ENCODE measurements at regions not wholly inside any gene's neighbourhood (a gene's known extent, or its start where the extent isn't known, plus 50 kb on each side); places are given as distances from the start of the nearest gene placed in this dataset.

- H3K9me3 Mint-ChIP-seq, result peaks cover 14% of the 10 kb centered on the region
- H3K27ac Mint-ChIP-seq (ENCODE audit: unreplicated experiment), result no peak overlapping the region
- DNase-seq (ENCODE audit: low read depth, low spot score), result no peak
- TF ChIP-seq CTCF (conservative IDR thresholded peaks at IDR 0.05), result no peak
- peaks cover 6% of the 10 kb centered on the region for H3K36me3 Mint-ChIP-seq (ENCODE audit: low read depth)
- H3K27me3 Mint-ChIP-seq (ENCODE audit: low read depth), result no peaks in the 10 kb centered on the region
- no peaks in the 10 kb centered on the region for H3K4me1 Mint-ChIP-seq
- H3K4me3 Mint-ChIP-seq, result no peak overlapping the region
Observed at GRCh38 chr3:20916951-20917606, 731.1 kb upstream of the SGO1 start.

GRCh38 chr3:20914310-20914709, 728.3 kb upstream of the SGO1 start:
- peaks cover 3% of the 10 kb centered on the region for H3K36me3 Mint-ChIP-seq (ENCODE audit: low read depth)
- no peak for TF ChIP-seq CTCF (conservative IDR thresholded peaks at IDR 0.05)
- H3K27me3 Mint-ChIP-seq (ENCODE audit: low read depth), result no peaks in the 10 kb centered on the region
- DNase-seq (ENCODE audit: low read depth, low spot score), result no peak
- peaks cover 6% of the 10 kb centered on the region for H3K9me3 Mint-ChIP-seq
- no peak overlapping the region for H3K27ac Mint-ChIP-seq (ENCODE audit: unreplicated experiment)
- no peak overlapping the region for H3K4me3 Mint-ChIP-seq
- H3K4me1 Mint-ChIP-seq, result no peaks in the 10 kb centered on the region

GRCh38 chr3:20912406-20912805, 726.4 kb upstream of the SGO1 start:
- Mint-ChIP-seq H3K27ac (ENCODE audit: unreplicated experiment) (no peak overlapping the region), H3K36me3 (ENCODE audit: low read depth) (no peaks in the 10 kb centered on the region), H3K9me3 (peaks cover 3% of the 10 kb centered on the region), H3K4me1 (no peaks in the 10 kb centered on the region), H3K27me3 (ENCODE audit: low read depth) (no peaks in the 10 kb centered on the region), H3K4me3 (no peak overlapping the region)
- no peak for DNase-seq (ENCODE audit: low read depth, low spot score)
- TF ChIP-seq CTCF (conservative IDR thresholded peaks at IDR 0.05), result no peak

GRCh38 chr3:20909511-20909910, 723.5 kb upstream of the SGO1 start:
- Mint-ChIP-seq H3K36me3 (ENCODE audit: low read depth) (no peaks in the 10 kb centered on the region), H3K9me3 (no peaks in the 10 kb centered on the region), H3K27me3 (ENCODE audit: low read depth) (no peaks in the 10 kb centered on the region), H3K27ac (ENCODE audit: unreplicated experiment) (no peak overlapping the region), H3K4me3 (no peak overlapping the region), H3K4me1 (no peaks in the 10 kb centered on the region)
- no peak for TF ChIP-seq CTCF (conservative IDR thresholded peaks at IDR 0.05)
- DNase-seq (ENCODE audit: low read depth, low spot score), result no peak

- H3K4me1 Mint-ChIP-seq, result no peaks in the 10 kb centered on the region
- no peak overlapping the region for H3K27ac Mint-ChIP-seq (ENCODE audit: unreplicated experiment)
- TF ChIP-seq CTCF (conservative IDR thresholded peaks at IDR 0.05), result no peak
- H3K9me3 Mint-ChIP-seq, result no peaks in the 10 kb centered on the region
- H3K4me3 Mint-ChIP-seq, result no peak overlapping the region
- H3K36me3 Mint-ChIP-seq (ENCODE audit: low read depth), result no peaks in the 10 kb centered on the region
- H3K27me3 Mint-ChIP-seq (ENCODE audit: low read depth), result no peaks in the 10 kb centered on the region
- DNase-seq (ENCODE audit: low read depth, low spot score), result no peak
Observed at GRCh38 chr3:20905210-20905805, 719.3 kb upstream of the SGO1 start.

All from neural crest cell (in vitro differentiated cells).